ENCODE measurements at regions not wholly inside any gene's neighbourhood (a gene's known extent, or its start where the extent isn't known, plus 50 kb on each side); places are given as distances from the start of the nearest gene placed in this dataset.

GRCh38 chr9:74044844-74045243 lies 452.3 kb upstream of the RORB start:
- Histone ChIP-seq H3K9me3 (replicated peaks; ENCODE audit: control insufficient read depth, insufficient read depth, low read length) (peaks cover 3% of the 10 kb centered on the region), H3K9ac (replicated peaks; ENCODE audit: extremely low read depth, insufficient read depth, low read length) (no peak overlapping the region), H3K9me1 (replicated peaks; ENCODE audit: control insufficient read depth, extremely low read depth, insufficient read depth, low read length) (no peaks in the 10 kb centered on the region), H3K4me2 (ENCODE audit: insufficient read depth, low read length) (no peak overlapping the region), H2AFZ (ENCODE audit: low read depth, low read length) (no peak overlapping the region), H3K36me3 (ENCODE audit: control insufficient read depth in 2 of 2, extremely low read depth in 1 of 2, insufficient read depth in 2 of 2, low read length in 2 of 2) (no peaks in the 10 kb centered on the region), H4K20me1 (replicated peaks; ENCODE audit: control insufficient read depth, extremely low read depth, insufficient read depth, low read length) (no peaks in the 10 kb centered on the region), H3K27me3 (ENCODE audit: control insufficient read depth in 2 of 2, insufficient read depth in 2 of 2, low read length in 2 of 2) (no peaks in the 10 kb centered on the region), H3K4me1 (ENCODE audit: control insufficient read depth, extremely low read depth, insufficient read depth, low read length) (no peaks in the 10 kb centered on the region), H3K79me2 (ENCODE audit: control insufficient read depth, insufficient read depth, low read length) (no peaks in the 10 kb centered on the region), H3K4me3 (replicated peaks in 1 of 3; ENCODE audit: insufficient read depth in 1 of 3, low read depth in 1 of 3, low read length in 3 of 3) (no peak overlapping the region), H3K27ac (ENCODE audit: insufficient read depth, low read depth, low read length) (no peak overlapping the region)
- dilution Hi-C loops (cut with MboI; ENCODE audit: extremely low pct_ligation_motif_present, low sequenced_read_pairs): no loop called here
- CTCF ChIA-PET: no interaction called here
- POLR2A ChIA-PET: no interaction called here
- no peak for FAIRE-seq
- intact Hi-C loops (cut with micrococcal nuclease): no loop called here
- DNase-seq (ENCODE audit: low read depth, low spot score): no peak
- TF ChIP-seq MAX (IDR thresholded peaks at IDR 0.05; ENCODE audit: insufficient read depth, insufficient read length) (no peak), POLR2A (IDR thresholded peaks at IDR 0.05; ENCODE audit: low read depth, low read length) (no peak), MYC (IDR thresholded peaks at IDR 0.05; ENCODE audit: low read depth, low read length) (no peak), CTCF (IDR thresholded peaks at IDR 0.05; ENCODE audit: extremely low read depth in 1 of 2, insufficient read depth in 1 of 2, low read depth in 1 of 2, low read length in 2 of 2) (no peak), FOS (IDR thresholded peaks at IDR 0.05; ENCODE audit: borderline replicate concordance, insufficient read depth, low read length) (no peak), JUN (IDR thresholded peaks at IDR 0.05; ENCODE audit: borderline replicate concordance, insufficient read depth, insufficient read length, low read depth) (no peak), EZH2 (IDR thresholded peaks at IDR 0.05; ENCODE audit: borderline replicate concordance, low read depth, low read length, severe bottlenecking) (no peak), GATA2 (IDR thresholded peaks at IDR 0.05; ENCODE audit: insufficient read depth, insufficient read length, low read depth, low read length) (no peak), POLR2AphosphoS5 (IDR thresholded peaks at IDR 0.05; ENCODE audit: insufficient read depth, low read depth, low read length) (no peak)
- BruUV-seq (replicated peaks): no TSS peak

Measured in endothelial cell of umbilical vein (primary cell).